DMS 273 (cell line): ENCODE measurements at regions not wholly inside any gene's neighbourhood (a gene's known extent, or its start where the extent isn't known, plus 50 kb on each side); places are given as distances from the start of the nearest gene placed in this dataset.
A peak's percentile ranks its signal among the peaks of the same experiment; 100 is the strongest.

ENCODE experiments used
- DNase-seq: peaks from one replicate; lab custom pipeline; 2025; ENCODE audit not compliant: unreplicated experiment; lab: John Stamatoyannopoulos, UW

DNA sequence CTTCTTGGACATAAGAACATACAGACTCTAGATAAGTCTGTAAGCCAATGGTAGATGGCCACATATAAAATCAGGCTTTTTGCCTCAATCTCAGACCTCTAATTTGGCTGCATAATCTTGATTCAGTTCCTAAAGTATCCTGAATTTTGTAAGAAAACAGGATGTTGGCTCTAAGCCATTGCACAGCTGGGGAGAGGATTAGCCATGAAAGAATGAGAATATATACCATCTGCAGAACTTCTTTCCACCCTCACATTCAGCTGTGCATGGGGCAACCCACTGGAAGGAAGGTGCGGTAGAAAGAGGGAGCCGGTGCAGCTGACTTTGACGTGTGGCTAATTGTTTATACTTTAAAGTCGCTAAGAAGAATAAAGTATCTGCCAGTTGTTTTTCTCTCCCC is 1061.6 kb upstream of the FAM98A start:
- no peak for DNase-seq

DNA sequence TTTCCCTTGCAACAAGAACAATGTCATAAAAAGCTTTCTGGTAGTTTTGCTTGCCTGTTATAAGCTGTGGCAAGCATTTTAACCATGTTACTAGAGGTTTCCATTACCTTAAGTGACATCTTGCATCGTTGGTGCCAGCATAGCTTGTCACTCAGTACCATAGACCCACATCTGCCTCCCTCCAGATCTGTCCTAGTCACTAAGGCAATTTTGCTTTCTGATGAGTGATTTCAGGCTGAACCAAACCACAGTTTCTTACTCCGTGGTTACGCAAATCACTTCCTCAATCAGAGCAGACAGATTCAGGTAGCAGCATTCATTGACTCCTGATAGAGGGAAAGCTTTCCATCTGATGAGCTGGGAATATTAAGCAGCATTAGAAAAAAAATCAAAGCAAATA is 1057.5 kb upstream of the FAM98A start:
- no peak for DNase-seq

DNA sequence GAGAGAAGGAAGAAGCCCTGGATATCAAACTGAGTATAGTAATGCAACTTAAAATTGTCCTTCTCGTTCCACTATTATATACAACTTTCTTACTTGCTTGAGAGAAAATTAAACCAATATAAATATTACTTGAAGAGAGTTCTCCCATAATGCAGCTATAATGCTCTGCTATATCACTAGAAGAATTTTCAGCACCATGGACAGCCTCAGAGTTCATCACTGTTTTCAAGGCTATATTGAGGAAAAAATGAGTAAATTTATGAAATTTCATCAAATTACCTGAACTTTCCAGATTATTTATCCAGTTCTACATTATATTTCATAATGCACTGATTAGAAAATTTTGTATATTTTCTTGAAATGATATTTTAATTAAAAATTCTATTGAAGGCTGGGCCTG is 1053.5 kb upstream of the FAM98A start:
- no peak for DNase-seq

DNA sequence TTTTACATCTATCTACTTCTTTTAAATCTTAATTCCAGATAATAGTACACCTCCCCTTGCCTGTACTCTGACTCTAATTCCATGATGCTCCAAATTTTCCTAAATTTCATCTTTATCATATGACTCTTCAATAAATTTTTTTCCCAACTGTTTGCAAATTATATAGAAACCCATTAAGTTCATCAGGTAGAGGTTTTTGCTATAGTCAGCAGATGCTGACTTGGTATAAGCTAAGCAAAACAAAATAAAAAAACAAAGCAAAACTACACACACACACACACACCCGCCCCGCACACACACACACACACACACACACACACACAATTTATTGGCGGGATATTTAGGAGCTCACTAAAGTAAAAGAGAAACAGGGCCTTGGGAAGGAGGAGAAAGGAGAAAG is 1047.8 kb upstream of the FAM98A start:
- no peak for DNase-seq

DNA sequence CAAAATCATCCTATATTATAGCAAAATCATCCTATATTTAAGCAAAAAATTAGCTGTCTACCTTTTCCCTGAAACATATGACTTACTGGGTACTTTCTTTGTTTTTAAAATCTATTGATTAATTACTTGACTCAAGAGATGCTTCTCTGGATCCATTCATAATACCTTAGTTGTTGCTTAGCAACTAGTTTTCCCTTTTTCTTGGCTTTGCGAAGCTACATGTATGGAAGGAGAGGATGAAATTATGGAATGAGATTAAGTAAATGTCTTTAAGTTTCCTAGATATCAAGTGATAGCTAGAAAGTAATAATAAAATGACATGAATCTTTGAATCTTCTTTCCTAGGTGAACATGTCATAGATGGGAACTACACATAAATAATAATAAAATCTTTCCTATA is 1033.2 kb upstream of the FAM98A start:
- DNase-seq, result no peak

DNA sequence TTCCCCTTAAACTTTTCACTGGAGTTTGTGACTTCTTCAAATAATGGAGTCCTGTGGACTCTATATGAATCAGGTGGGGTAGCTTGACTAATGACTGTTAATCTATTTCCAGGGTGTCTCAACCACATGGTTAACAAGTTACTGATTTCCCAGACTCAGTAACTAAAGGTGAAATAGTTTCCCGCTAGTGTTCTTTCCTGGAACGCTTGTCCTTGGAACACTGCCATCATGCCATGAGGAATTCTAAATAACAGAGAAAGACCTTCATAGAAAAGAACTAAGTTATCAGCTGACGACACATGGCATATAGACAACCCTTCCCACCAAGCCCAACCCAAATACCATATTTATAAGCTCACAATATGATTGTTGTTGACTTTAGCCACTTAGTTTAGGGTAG is 1027.9 kb upstream of the FAM98A start:
- no peak for DNase-seq

DNA sequence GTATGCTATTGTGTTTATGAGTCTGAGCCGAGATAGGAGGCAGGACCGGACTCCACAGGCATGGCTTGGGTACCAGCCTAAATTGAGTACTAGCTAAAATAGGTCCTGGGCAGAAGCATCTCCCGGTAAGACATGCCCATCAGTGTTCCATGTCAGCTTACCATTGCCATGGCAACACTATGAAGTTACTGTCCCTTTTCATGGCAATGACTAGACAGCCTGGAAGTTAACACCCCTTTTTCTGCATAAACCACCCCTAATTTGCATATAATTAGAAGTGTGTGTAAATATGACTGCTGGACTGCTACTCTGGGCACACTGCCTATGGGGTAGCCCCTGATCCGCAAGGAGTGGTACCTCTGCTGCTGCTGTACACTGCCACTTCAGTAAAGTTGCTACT is 1005.1 kb upstream of the FAM98A start:
- DNase-seq, result no peak

DNA sequence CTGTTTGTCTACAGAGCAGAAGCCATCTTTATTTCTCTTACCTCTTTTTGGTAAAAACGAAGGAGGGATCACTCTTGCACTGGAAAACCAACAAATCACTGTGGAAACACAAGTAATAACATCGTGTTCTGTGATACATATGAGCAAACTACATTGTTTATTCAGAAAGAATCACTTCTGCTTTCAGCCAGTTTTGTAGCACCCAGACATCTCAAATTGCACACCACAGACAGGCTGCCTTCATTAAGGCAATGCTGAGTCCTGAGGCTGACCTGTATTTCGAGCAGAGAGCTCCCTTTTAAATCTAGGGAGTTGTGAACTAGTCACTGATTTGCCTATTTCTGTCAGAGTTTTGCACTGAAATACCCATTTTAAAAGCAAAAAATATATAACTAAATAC is 1003.2 kb upstream of the FAM98A start:
- no peak for DNase-seq

DNA sequence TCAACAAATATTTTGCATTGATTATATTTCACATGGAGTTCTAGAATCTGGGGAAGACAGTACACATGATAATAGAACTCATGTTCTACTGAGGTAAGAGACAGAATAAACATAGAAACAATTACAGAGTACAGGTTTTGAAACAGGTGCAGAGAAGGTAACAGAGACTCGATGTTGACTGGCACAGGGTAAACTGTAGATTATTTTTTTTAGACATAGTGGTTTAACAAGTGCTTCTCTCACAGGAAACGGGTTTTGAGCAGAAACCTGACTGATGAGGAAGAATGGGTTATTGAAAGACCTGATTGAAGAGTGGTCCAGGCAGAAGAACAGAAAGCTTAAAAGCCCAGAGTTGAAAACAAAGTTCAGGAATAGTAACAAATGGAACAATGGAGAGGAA is 1002.5 kb upstream of the FAM98A start:
- DNase-seq, result no peak

DNA sequence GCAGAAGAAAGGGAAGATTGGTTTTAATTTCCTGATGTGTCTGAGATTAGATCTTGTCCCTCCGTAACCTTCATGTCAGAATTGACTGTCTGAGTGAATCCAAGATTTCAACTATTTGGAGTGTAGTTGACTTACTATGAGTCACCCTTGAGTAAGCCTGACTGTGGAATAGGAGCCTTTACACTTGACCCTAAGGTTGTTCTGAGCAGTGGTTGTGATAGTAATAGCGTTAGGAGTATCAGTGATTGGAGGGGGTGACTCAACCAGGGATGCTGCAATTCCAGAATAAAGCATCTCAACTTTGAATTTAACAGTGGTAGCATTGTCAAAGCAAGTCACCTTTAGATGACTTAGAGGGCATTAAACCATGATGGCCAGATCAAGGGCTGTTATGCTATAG is 979.5 kb upstream of the FAM98A start:
- no peak for DNase-seq

DNA sequence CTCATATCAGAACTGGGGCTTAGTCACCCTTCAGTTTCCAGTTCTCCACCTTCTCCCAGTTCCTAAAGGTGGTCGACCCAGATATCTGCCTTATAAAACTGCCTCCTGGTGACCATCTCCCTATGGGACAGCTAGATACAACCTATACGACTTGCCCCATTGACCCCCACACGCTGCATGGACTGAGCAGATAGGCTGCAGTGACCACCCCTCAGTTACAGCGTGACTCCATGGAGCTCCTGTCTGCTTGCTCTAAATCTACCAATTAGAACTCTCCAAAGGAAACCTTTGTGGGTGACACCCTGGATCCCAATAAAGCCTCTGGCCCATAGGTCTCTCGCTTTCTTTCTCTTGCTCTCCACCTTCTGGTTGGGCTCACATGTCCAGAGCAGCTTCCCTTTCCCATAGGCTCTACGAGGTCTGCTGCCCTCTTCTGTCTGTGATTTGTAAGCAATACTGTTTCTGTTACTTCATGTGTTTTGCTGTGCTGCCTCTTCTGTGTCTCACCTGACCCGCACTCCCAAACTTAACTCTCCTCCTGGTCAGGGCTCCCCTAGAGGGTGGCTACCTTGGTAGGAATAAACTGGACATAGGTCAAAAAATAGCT is 971.3 kb upstream of the FAM98A start:
- peak; percentile 45 for DNase-seq

DNA sequence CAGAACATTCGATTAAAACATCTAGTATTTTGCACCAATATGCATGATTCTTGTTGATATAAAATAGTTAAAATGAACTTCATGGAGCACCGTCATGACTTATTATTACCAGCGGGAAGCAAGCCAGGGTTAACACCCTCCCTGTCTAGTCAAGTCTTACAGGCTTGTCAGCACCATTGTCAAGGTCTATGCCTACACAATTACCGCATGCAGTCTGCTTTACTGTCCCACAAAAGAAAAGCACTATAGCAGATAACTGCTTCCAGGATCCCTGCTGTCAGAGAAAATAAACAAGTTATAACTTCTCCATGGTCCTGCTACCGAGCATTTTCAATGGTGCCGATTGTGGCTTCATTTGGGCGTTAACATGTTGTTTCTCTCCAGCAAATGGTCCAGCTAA is 968.0 kb upstream of the FAM98A start:
- DNase-seq, result no peak

DNA sequence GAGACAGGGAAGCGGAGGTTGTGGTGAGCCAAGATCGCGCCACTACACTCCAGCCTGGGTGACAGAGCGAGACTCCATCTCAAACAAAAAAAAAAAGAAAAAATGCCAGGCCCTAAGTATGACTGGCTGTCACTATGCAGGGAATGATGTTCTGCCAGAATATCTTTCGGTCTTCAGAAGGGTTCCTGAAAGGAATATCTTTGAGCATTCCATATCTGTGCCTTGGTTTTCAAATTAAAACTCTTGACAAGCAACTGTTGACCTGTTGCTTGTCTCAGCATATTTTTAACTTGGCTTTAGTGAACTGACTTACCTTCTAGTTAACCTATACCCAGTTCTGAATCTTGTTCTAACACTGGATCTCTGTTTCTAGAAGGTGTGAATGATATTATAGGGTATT is 953.2 kb upstream of the FAM98A start:
- DNase-seq, result no peak

DNA sequence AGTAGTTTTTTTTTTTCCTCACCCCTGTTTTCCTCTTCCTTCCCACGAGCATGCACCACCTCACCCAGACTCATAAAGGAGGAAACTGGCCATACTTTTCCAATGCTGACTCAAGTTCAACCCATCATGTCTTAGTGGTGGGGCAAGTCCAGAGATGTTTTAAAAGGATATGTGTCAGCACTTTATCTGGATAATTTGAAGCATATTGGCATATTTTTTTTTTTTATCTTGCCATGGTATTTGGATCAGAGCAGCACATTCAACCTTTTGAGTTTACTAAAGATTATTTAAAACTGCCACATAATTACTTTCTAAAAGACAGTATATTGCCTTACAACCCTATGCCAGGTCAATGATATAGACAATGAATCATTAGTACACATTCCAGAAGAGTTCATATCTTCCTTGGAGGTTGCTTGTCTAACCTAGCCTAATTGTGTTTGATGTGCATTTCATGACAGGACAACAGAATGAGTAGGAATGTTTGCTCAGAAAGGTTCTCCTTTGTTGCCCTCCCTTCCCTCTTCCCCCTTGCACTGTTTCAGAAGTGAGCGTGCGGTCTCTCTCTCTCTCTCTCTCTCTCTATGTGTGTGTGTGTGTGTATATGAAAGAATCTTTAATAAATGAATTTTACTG is 950.7 kb upstream of the FAM98A start:
- DNase-seq, result no peak

DNA sequence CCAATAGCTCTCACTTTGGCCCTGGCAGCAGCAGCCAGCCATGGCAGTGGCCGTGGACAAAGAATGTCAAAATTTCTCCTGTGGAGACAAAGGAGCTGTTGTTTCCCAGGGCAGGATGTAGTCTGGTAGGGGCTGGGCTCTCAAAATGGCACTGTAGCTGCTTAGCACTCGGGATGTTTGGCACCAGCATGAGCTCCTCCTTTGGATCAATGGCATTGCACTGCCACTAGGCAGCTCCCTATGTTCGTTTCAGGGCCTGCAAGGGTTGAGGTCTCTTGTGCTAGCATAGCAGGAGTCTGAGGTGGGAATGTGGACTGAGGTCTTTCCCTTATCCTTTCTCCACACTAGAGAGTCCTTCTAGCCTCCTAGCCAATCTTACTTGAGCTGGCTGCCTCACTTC is 948.8 kb upstream of the FAM98A start:
- DNase-seq, result peak; percentile 4

DNA sequence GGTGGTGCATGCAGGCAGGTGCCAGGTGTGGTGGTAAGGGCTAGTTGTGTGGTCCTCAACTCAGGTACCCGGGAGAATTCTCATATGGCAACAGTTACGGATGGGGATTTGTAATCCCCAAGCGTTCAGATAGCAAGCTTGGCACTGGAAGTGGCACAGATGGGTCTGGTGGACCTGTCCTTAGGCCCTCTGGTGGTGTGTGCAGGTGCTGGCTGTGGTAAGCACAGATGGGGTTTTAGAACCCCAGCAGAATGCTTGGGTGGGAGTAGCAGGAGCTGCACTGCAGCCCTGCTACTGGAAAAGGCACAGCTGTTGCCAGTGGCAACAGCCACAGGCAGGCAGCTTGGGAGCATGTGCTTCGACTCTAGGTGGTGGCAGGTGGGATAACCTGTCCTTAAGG is 948.2 kb upstream of the FAM98A start:
- DNase-seq, result peak; percentile 57

DNA sequence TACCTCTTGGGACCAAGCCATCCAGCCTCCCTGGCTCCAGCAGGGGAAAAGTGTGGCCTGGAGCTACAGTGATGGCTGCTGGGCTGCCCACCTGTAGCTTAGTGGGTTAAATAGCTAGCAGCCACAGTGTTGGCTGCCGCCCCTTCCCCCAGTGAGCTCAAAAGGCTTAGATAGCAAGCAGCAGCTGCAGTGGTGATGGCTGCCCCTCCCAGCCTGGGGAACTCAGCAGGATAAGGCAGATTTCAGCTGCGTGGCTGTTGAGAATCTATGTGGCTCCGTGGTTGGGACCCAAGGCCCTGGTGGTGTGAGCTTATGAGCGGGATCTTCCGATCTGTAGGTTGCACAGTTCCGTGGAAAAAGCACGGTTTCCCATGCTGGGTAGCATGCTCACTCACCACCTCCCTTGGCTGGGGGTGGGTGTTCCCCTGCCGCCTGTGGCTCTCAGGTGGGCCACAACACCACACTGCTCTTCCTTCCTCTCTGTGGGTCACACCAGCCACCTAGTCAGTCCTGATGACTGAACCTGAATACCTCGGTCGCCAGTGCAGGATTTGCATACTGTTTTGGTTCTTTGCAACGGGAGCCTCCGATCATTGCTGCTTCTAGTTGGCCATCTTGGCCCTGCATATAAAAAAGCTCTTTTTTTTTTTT is 946.5 kb upstream of the FAM98A start:
- peak; percentile 15 for DNase-seq

DNA sequence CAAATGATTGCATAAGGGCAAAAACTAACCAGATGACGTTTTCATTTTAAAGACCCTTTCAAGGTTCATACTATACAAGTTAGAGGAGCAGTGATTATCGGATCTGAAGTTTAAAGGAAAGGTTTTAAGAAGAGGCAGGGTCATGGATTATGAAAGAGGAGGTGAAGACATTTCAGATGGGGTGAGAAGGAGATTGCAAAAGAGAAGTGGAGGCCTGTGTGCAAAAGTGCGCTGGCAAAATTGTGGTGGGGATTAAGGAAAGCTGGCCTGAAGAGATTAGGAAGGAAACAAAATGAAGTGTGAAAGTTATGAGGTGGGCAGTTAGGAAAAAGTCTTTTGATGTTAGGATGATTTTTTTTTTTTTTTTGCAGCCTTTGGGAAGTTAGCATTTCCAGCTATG is 935.7 kb upstream of the FAM98A start:
- no peak for DNase-seq

DNA sequence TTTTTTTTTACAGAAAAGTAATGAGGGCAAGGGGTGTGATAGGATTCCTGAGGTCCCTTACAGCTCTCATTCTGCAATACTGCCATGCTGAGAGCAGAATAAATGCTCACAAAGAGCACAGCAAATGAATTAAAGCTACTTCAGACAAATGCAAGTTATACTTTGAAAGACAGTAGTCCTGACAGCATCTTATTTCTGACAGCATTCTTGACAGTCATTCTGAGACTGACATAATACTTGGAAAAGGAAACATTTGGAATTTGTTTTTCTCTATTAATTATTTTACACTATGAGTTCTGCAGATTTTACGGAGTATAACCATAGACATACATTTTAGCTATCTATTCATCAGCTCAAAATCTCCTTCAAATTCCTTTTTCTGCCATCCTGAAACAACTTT is 935.2 kb upstream of the FAM98A start:
- no peak for DNase-seq

DNA sequence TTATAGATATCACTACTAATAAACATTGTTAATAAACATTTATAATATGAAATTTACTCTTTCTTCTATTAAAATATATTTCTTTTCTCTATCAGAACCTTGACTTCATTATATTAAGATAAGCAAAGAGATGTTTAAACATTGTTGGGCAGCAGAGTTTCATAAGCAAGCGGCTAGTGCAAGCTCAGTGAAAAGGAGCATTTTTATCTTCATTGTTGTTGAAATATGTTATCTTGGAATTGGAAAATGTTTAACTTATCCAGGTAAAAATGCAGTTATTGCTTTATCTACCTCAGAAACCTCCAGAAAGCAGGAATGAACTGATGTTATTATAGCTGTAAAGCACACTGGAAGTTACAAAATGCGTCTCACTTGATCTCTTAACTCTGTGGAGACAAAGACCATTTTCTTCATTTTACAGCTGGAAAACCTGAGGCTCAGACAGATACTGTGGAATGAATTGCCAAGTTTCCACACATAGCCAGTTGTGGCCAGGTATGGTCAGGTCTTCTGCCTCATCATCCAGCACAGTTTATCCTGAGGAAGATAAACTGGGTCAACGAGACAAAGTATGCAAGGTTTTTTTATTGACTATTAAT is 934.6 kb upstream of the FAM98A start:
- no peak for DNase-seq

DNA sequence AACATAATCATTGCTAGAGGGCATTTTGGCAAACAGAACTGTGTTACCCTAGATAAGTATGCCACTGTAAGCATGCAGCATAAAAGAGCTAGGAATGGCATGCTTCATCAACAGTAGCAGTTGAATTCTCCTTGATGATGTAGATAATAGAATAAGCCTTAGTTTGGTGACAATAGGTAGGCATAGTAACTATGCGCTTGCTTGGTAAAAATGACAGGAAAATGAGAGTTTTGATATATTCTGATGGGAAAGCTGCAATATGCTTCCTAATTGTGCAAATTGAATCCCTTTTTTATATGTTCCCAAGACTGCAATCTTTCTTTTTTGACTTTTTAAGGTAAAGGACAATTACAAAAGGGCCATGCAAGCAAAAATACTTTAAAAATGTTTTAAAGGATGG is 930.9 kb upstream of the FAM98A start:
- no peak for DNase-seq

DNA sequence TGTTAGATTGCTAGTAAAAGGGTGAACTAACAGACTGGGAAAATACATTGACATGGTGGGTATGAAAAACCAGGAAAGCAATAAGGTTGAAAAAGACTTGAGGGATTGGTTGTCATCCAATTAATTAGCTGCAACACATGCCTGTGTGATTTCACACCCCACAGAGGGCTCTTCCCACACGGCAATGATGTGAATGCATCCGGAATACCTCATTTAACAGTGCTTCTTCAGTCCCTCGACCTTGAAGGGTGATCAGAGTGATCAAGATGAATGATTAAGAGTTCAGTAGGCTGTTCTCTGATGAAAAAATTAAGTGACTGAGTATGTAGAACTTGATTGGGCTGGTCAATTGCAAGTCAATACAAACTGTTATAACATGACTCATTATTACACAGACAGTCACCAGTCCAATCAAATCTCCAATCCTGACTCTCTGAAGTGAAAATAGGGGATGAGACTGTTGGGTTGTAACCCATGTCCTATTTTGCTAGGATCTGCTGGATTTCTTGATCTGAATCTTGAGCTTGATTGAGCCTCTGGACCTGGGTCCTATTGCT is 924.9 kb upstream of the FAM98A start:
- no peak for DNase-seq
